Fibroblast of upper back skin (primary cell): ENCODE measurements at regions not wholly inside any gene's neighbourhood (a gene's known extent, or its start where the extent isn't known, plus 50 kb on each side); places are given as distances from the start of the nearest gene placed in this dataset.

Source experiments
- DNase-seq: peaks from one replicate; pipeline ENCODE4 v3.0.0-alpha.2; 2013

GRCh38 chr10:123562387-123562786, 103.8 kb upstream of the GPR26 start:
- DNase-seq, result no peak

GRCh38 chr10:123562811-123563580, 103.2 kb upstream of the GPR26 start:
- DNase-seq, result no peak

- no peak for DNase-seq
Measured at GRCh38 chr10:123563581-123563855, 102.6 kb upstream of the GPR26 start.

GRCh38 chr10:123563994-123564393, 102.2 kb upstream of the GPR26 start:
- no peak for DNase-seq

GRCh38 chr10:123564631-123565030, 101.5 kb upstream of the GPR26 start:
- no peak for DNase-seq

GRCh38 chr10:123565691-123566660, 100.2 kb upstream of the GPR26 start:
- DNase-seq, result no peak

- DNase-seq, result no peak
Measured at GRCh38 chr10:123567984-123568739, 98.0 kb upstream of the GPR26 start.

GRCh38 chr10:123568751-123569150, 97.4 kb upstream of the GPR26 start:
- DNase-seq, result no peak

GRCh38 chr10:123569436-123570035, 96.6 kb upstream of the GPR26 start:
- DNase-seq, result no peak

- DNase-seq, result no peak
Measured at GRCh38 chr10:123570051-123570897, 95.9 kb upstream of the GPR26 start.

- DNase-seq, result no peak
Measured at GRCh38 chr10:123570898-123571515, 95.1 kb upstream of the GPR26 start.

GRCh38 chr10:123571978-123572377, 94.2 kb upstream of the GPR26 start:
- DNase-seq, result no peak

- DNase-seq, result peak; percentile 2
Measured at GRCh38 chr10:123573236-123574108, 92.7 kb upstream of the GPR26 start.

- DNase-seq, result no peak
Measured at GRCh38 chr10:123574109-123574698, 92.0 kb upstream of the GPR26 start.

- DNase-seq, result no peak
Measured at GRCh38 chr10:123575105-123575504, 91.0 kb upstream of the GPR26 start.

GRCh38 chr10:123576706-123577105, 89.4 kb upstream of the GPR26 start:
- no peak for DNase-seq

GRCh38 chr10:123577921-123578461, 88.2 kb upstream of the GPR26 start:
- DNase-seq, result no peak

- no peak for DNase-seq
Measured at GRCh38 chr10:123578721-123579120, 87.4 kb upstream of the GPR26 start.

- no peak for DNase-seq
Measured at GRCh38 chr10:123579675-123580074, 86.5 kb upstream of the GPR26 start.

GRCh38 chr10:123580426-123580825, 85.7 kb upstream of the GPR26 start:
- DNase-seq, result no peak
